Naive thymus-derived CD4-positive, alpha-beta T cell (primary cell): ENCODE measurements at regions not wholly inside any gene's neighbourhood (a gene's known extent, or its start where the extent isn't known, plus 50 kb on each side); places are given as distances from the start of the nearest gene placed in this dataset.
"Not testable (repeated sequence)": the region's sequence is repeated elsewhere in the genome, so short reads cannot be mapped to it uniquely, and the experiment has no call there.

ENCODE experiments used
- ATAC-seq: fragments of 150-1000 bp; cut with Tn5 transposase; 2 replicates; pipeline ENCODE4 v1.10.0; 2021; ENCODE audit warnings: mild to moderate bottlenecking, moderate library complexity
- CTCF ChIA-PET: fragments of 350-600 bp; sonication (Branson Sonifier 250); formaldehyde crosslinking; loops from one replicate; lab custom pipeline; 2021; ENCODE audit warnings: antibody characterized with exemption; lab: Charles Lee
- POLR2A ChIA-PET: fragments of 350-600 bp; sonication (Branson Sonifier 250); formaldehyde crosslinking; loops from one replicate; lab custom pipeline; 2021; ENCODE audit warnings: antibody characterized with exemption, inconsistent platforms; lab: Charles Lee
- DNase-seq, 9 donors: peaks; one replicate each; pipeline versions ENCODE4 v3.0.0 to v3.0.0-alpha.2; 2020 to 2022; ENCODE audit warnings: mixed read lengths in 1 of 9
- H3K27ac ChIP-seq: one replicate; pipeline ENCODE4 v1.7.0; 2013; ENCODE audit warnings: mild to moderate bottlenecking, low read depth, low read length, moderate library complexity
- H3K27me3 ChIP-seq, 2 donors: one replicate each; pipeline ENCODE4 v1.7.0; 2013; ENCODE audit warnings: low read length in 2 of 2, mild to moderate bottlenecking in 2 of 2, moderate library complexity in 2 of 2; ENCODE audit not compliant: control insufficient read depth in 2 of 2, insufficient read depth in 2 of 2
- H3K36me3 ChIP-seq, 3 experiments: 1 replicate in 2 of 3; 2 replicates in 1 of 3; pipeline ENCODE4 v1.7.0; 2013; ENCODE audit warnings: low read length in 3 of 3, mild to moderate bottlenecking in 3 of 3, moderate library complexity in 1 of 3; ENCODE audit not compliant: insufficient read depth in 3 of 3, control insufficient read depth in 2 of 3
- H3K4me1 ChIP-seq, 2 donors: one replicate each; pipeline ENCODE4 v1.7.0; 2013; ENCODE audit warnings: low read length in 2 of 2, mild to moderate bottlenecking in 2 of 2, moderate library complexity in 1 of 2; ENCODE audit not compliant: control insufficient read depth in 2 of 2, insufficient read depth in 2 of 2
- H3K4me3 ChIP-seq: 2 replicates; pipeline ENCODE4 v1.7.0; 2013; ENCODE audit warnings: mild to moderate bottlenecking, low read length
- H3K9me3 ChIP-seq, 3 experiments: 1 replicate in 2 of 3; 2 replicates in 1 of 3; pipeline ENCODE4 v1.7.0; 2013; ENCODE audit warnings: low read length in 3 of 3; ENCODE audit not compliant: control insufficient read depth in 2 of 3
- H3K27ac Mint-ChIP-seq, 9 donors: one replicate each; pipeline ENCODE4 v1.8.0; 2020 to 2022; ENCODE audit warnings: mixed read lengths in 9 of 9, mild to moderate bottlenecking in 8 of 9, moderate library complexity in 5 of 9, inconsistent platforms in 2 of 9
- H3K27me3 Mint-ChIP-seq, 5 donors: one replicate each; pipeline ENCODE4 v1.8.0; 2021 to 2022; ENCODE audit warnings: mixed read lengths in 5 of 5, mild to moderate bottlenecking in 1 of 5
- H3K36me3 Mint-ChIP-seq, 5 donors: one replicate each; pipeline ENCODE4 v1.8.0; 2020 to 2022; ENCODE audit warnings: mixed read lengths in 5 of 5, mild to moderate bottlenecking in 3 of 5, inconsistent platforms in 1 of 5
- H3K4me1 Mint-ChIP-seq, 7 donors: one replicate each; pipeline ENCODE4 v1.8.0; 2020 to 2022; ENCODE audit warnings: mixed read lengths in 7 of 7, mild to moderate bottlenecking in 3 of 7, inconsistent platforms in 1 of 7
- H3K4me3 Mint-ChIP-seq, 10 donors: one replicate each; pipeline ENCODE4 v1.8.0; 2020 to 2022; ENCODE audit warnings: mild to moderate bottlenecking in 10 of 10, mixed read lengths in 10 of 10, moderate library complexity in 6 of 10, inconsistent platforms in 2 of 10
- H3K9me3 Mint-ChIP-seq, 11 donors: one replicate each; pipeline ENCODE4 v1.8.0; 2020 to 2022; ENCODE audit warnings: mixed read lengths in 11 of 11, mild to moderate bottlenecking in 4 of 11, inconsistent platforms in 1 of 11, moderate library complexity in 1 of 11
- intact Hi-C, 2 donors: fragments of 100-400 bp; cut with micrococcal nuclease; formaldehyde crosslinking; loops; one replicate each; pipeline ENCODE4 v1.15.1; 2023

GRCh38 chr10:20492447-20492846, 404.7 kb downstream of the NEBL start:
- Histone ChIP-seq H3K4me3 (no peak overlapping the region), H3K4me1 (no peaks in the 10 kb centered on the region), H3K27ac (no peak overlapping the region), H3K36me3 (no peaks in the 10 kb centered on the region), H3K9me3 (no peaks in the 10 kb centered on the region), H3K27me3 (no peaks in the 10 kb centered on the region)
- peaks cover 0 to 23% (median 10%) of the 10 kb centered on the region in 11 donors for H3K9me3 Mint-ChIP-seq
- ChIA-PET POLR2A (no interaction called here), CTCF (no interaction called here)
- H3K4me1 Mint-ChIP-seq, result no peaks in the 10 kb centered on the region
- no peak overlapping the region for H3K4me3 Mint-ChIP-seq
- H3K27me3 Mint-ChIP-seq, result no peaks in the 10 kb centered on the region
- intact Hi-C loops, result no loop called here
- no peaks in the 10 kb centered on the region for H3K36me3 Mint-ChIP-seq
- no peak for ATAC-seq
- H3K27ac Mint-ChIP-seq, result no peak overlapping the region
- DNase-seq, result no peak

GRCh38 chr10:20489961-20490360, 407.1 kb downstream of the NEBL start:
- Mint-ChIP-seq H3K4me1 (no peaks in the 10 kb centered on the region), H3K27ac (no peak overlapping the region), H3K27me3 (no peaks in the 10 kb centered on the region), H3K36me3 (no peaks in the 10 kb centered on the region), H3K9me3 (peaks cover 3 to 19% (median 8%) of the 10 kb centered on the region in 11 donors), H3K4me3 (no peak overlapping the region)
- ATAC-seq, result no peak
- ChIA-PET CTCF (no interaction called here), POLR2A (no interaction called here)
- no peak overlapping the region for H3K4me3 ChIP-seq
- intact Hi-C loops, result no loop called here
- H3K27ac ChIP-seq, result no peak overlapping the region
- H3K9me3 ChIP-seq, result no peaks in the 10 kb centered on the region
- H3K4me1 ChIP-seq, result no peaks in the 10 kb centered on the region
- no peak for DNase-seq
- H3K27me3 ChIP-seq, result no peaks in the 10 kb centered on the region
- H3K36me3 ChIP-seq, result no peaks in the 10 kb centered on the region

DNA sequence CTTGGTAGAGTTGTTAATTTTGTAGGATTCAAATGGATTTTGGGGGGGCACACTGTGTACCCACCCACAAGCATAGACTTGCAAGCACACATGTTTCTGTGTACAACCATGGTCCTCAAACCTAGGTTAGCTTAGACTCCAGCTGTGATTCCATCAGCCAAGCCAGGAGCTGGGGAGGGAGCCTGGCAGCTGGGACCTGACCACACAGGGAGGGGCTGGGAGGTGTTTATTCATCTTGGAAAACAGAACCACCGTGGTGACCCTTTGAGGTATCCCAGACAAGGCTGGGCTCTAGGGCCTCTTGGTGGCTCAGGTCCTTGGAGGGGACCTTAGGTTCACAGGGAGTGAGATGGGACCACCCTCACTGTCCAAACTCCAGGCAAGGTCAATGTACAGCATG, 410.3 kb downstream of the NEBL start:
- no peaks in the 10 kb centered on the region for H3K27me3 Mint-ChIP-seq
- ChIA-PET CTCF (no interaction called here), POLR2A (no interaction called here)
- no peak overlapping the region for H3K27ac Mint-ChIP-seq
- no peaks in the 10 kb centered on the region for H3K9me3 ChIP-seq
- H3K9me3 Mint-ChIP-seq, result peaks cover 0 to 10% (median 2%) of the 10 kb centered on the region in 11 donors
- H3K4me1 ChIP-seq, result no peaks in the 10 kb centered on the region
- ATAC-seq (no peak), DNase-seq (no peak)
- H3K27me3 ChIP-seq, result no peaks in the 10 kb centered on the region
- no peaks in the 10 kb centered on the region for H3K4me1 Mint-ChIP-seq
- no peak overlapping the region for H3K27ac ChIP-seq
- no peaks in the 10 kb centered on the region for H3K36me3 Mint-ChIP-seq
- no peak overlapping the region for H3K4me3 Mint-ChIP-seq
- intact Hi-C loops, result no loop called here
- no peaks in the 10 kb centered on the region for H3K36me3 ChIP-seq
- H3K4me3 ChIP-seq, result no peak overlapping the region

DNA sequence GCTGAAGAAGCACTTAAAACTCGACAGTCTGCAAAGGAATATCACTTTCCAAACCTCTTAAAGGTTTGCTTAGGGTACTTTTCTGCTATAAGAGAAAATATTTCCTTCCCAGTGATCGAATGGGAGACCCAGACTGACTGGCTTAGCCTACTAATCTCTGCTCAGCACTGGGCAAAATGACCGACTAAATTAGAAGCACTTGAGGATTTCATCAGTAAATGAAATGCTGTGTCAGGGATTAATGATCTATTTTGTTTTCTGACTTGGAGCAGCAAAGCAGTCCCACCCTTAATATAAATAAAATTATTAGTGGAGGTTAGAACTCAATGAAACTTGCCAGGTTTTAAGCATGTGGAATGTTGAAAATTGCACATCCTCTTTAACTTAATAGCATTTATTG, 411.6 kb downstream of the NEBL start:
- DNase-seq (no peak), ATAC-seq (no peak)
- Mint-ChIP-seq H3K36me3 (no peaks in the 10 kb centered on the region), H3K27ac (no peak overlapping the region), H3K27me3 (no peaks in the 10 kb centered on the region), H3K4me1 (no peaks in the 10 kb centered on the region), H3K9me3 (peaks cover 0 to 10% (median 4%) of the 10 kb centered on the region in 11 donors), H3K4me3 (no peak overlapping the region)
- Histone ChIP-seq H3K4me1 (no peaks in the 10 kb centered on the region), H3K36me3 (no peaks in the 10 kb centered on the region), H3K9me3 (no peaks in the 10 kb centered on the region), H3K4me3 (no peak overlapping the region), H3K27me3 (no peaks in the 10 kb centered on the region), H3K27ac (no peak overlapping the region)
- CTCF ChIA-PET, result no interaction called here
- POLR2A ChIA-PET, result no interaction called here
- intact Hi-C loops, result no loop called here

DNA sequence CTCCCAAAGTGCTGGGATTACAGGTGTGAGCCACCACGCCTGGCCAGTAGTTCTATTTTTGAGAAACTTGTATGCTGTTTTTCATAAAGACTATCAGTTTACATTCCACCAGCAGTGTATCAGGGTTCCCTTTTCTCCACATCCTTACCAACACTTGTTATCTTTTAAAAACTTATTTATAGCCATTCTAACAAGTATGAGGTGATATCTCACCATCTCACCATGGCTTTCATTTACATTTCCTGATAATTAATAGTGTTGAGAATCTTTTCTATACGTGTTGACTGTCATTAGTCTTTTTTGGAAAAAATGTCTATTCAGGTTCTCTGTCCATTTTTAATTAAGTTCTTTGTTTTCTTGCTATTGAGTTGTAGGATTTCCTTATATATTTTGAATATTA, 416.1 kb downstream of the NEBL start:
- DNase-seq (no peak), ATAC-seq (no peak)
- no peak overlapping the region for H3K4me3 Mint-ChIP-seq
- no peaks in the 10 kb centered on the region for H3K27me3 Mint-ChIP-seq
- no peak overlapping the region for H3K27ac Mint-ChIP-seq
- H3K27ac ChIP-seq, result no peak overlapping the region
- H3K9me3 ChIP-seq, result no peaks in the 10 kb centered on the region
- peaks cover 0 to 11% (median 4%) of the 10 kb centered on the region in 11 donors for H3K9me3 Mint-ChIP-seq
- no peaks in the 10 kb centered on the region for H3K36me3 Mint-ChIP-seq
- H3K36me3 ChIP-seq, result no peaks in the 10 kb centered on the region
- H3K27me3 ChIP-seq, result no peaks in the 10 kb centered on the region
- no peaks in the 10 kb centered on the region for H3K4me1 Mint-ChIP-seq
- H3K4me1 ChIP-seq, result no peaks in the 10 kb centered on the region
- H3K4me3 ChIP-seq, result no peak overlapping the region
- CTCF ChIA-PET, result no interaction called here
- POLR2A ChIA-PET, result no interaction called here
- intact Hi-C loops, result no loop called here

GRCh38 chr10:20480575-20480974, 416.5 kb downstream of the NEBL start:
- H3K27me3 ChIP-seq, H3K4me3 ChIP-seq, H3K4me3 Mint-ChIP-seq, DNase-seq, ATAC-seq, H3K4me1 ChIP-seq, H3K4me1 Mint-ChIP-seq, H3K27ac Mint-ChIP-seq, H3K9me3 ChIP-seq, H3K36me3 Mint-ChIP-seq, H3K27ac ChIP-seq, intact Hi-C loops, POLR2A ChIA-PET, H3K36me3 ChIP-seq, H3K27me3 Mint-ChIP-seq, CTCF ChIA-PET: not testable (repeated sequence)
- H3K9me3 Mint-ChIP-seq, result peaks cover 0 to 11% (median 4%) of the 10 kb centered on the region in 11 donors

GRCh38 chr10:20474064-20474463, 423.0 kb downstream of the NEBL start:
- H3K36me3 ChIP-seq, result no peaks in the 10 kb centered on the region
- no peak for ATAC-seq
- intact Hi-C loops, result no loop called here
- Mint-ChIP-seq H3K36me3 (no peaks in the 10 kb centered on the region), H3K4me3 (no peak overlapping the region), H3K27me3 (no peaks in the 10 kb centered on the region), H3K4me1 (peaks cover 0 to 2% (median 0%) of the 10 kb centered on the region in 7 donors), H3K9me3 (peaks cover 0 to 16% (median 3%) of the 10 kb centered on the region in 11 donors), H3K27ac (no peak overlapping the region)
- H3K27me3 ChIP-seq, result no peaks in the 10 kb centered on the region
- POLR2A ChIA-PET, result no interaction called here
- no peak overlapping the region for H3K4me3 ChIP-seq
- H3K9me3 ChIP-seq, result no peaks in the 10 kb centered on the region
- CTCF ChIA-PET, result no interaction called here
- no peaks in the 10 kb centered on the region for H3K4me1 ChIP-seq
- no peak for DNase-seq
- H3K27ac ChIP-seq, result no peak overlapping the region
